Effector memory CD4-positive, alpha-beta T cell (primary cell): ENCODE measurements at regions not wholly inside any gene's neighbourhood (a gene's known extent, or its start where the extent isn't known, plus 50 kb on each side); places are given as distances from the start of the nearest gene placed in this dataset.

Experiments used
- DNase-seq, 3 donors: peaks; one replicate each; pipeline ENCODE4 v3.0.0-alpha.2; 2020
- H3K27ac ChIP-seq: 2 replicates; pipeline ENCODE4 v1.7.0; 2013; ENCODE audit warnings: mild to moderate bottlenecking, low read length, moderate library complexity; ENCODE audit not compliant: insufficient read depth, poor library complexity, severe bottlenecking
- H3K27me3 ChIP-seq: replicated peaks from 2 replicates; pipeline ENCODE4 v1.7.0; 2013; ENCODE audit warnings: mild to moderate bottlenecking, low read length; ENCODE audit not compliant: insufficient read depth, control insufficient read depth, poor library complexity, severe bottlenecking
- H3K36me3 ChIP-seq: 2 replicates; pipeline ENCODE4 v1.7.0; 2013; ENCODE audit warnings: mild to moderate bottlenecking, low read length, moderate library complexity; ENCODE audit not compliant: control insufficient read depth, insufficient read depth
- H3K4me1 ChIP-seq: 2 replicates; pipeline ENCODE4 v1.7.0; 2013; ENCODE audit warnings: low read length, mild to moderate bottlenecking; ENCODE audit not compliant: control insufficient read depth, insufficient read depth, poor library complexity, severe bottlenecking
- H3K4me3 ChIP-seq: 2 replicates; pipeline ENCODE4 v1.7.0; 2013; ENCODE audit warnings: low read length, low read depth, mild to moderate bottlenecking; ENCODE audit not compliant: insufficient read depth, poor library complexity, severe bottlenecking
- H3K9me3 ChIP-seq: 2 replicates; pipeline ENCODE4 v1.7.0; 2013; ENCODE audit warnings: mild to moderate bottlenecking, low read length, moderate library complexity; ENCODE audit not compliant: control insufficient read depth

DNA sequence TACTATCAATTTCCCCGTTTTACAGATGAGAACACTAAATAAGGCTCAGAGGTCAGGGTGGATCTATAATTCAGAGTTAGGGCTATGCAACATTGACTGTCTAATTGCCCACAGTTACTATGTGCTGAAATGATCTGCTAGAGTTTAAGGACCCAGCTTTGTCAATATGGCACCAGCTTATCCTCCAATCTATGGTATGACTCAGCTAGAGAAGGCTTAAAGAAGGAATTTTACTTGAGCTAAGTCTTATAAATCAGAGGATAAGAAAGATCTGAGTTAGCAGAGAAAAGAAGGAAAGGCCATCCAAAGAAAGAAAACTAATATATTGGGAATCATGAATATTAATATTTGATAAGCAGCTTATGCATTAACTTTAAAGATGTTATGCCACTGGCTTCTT, 78.1 kb downstream of the ASB9 start:
- Histone ChIP-seq H3K9me3 (no peaks in the 10 kb centered on the region), H3K27me3 (no peaks in the 10 kb centered on the region), H3K36me3 (no peaks in the 10 kb centered on the region), H3K4me3 (no peak overlapping the region), H3K4me1 (no peaks in the 10 kb centered on the region), H3K27ac (no peak overlapping the region)
- DNase-seq = no peak

DNA sequence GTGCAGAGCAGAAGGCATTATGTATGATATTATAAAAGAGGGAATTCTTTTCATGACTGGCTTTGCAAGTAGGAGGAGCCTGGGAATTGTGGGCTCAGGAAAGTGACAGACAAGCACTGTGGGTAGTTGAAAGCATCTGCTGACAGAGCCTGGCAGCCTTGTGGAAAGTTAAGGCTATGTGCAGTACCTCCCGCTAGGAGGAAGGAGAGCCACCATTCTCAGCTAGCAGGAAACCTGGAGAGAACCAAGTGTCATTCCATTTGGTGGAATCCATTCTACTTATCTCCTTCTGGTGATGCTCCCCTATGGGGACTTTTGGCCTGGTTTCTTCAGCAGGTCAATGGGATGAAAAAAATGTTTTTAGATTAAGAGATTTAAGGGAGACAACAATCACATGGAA, 81.8 kb downstream of the ASB9 start:
- Histone ChIP-seq H3K36me3 (no peaks in the 10 kb centered on the region), H3K27ac (no peak overlapping the region), H3K9me3 (no peaks in the 10 kb centered on the region), H3K27me3 (no peaks in the 10 kb centered on the region), H3K4me1 (no peaks in the 10 kb centered on the region), H3K4me3 (no peak overlapping the region)
- no peak for DNase-seq

DNA sequence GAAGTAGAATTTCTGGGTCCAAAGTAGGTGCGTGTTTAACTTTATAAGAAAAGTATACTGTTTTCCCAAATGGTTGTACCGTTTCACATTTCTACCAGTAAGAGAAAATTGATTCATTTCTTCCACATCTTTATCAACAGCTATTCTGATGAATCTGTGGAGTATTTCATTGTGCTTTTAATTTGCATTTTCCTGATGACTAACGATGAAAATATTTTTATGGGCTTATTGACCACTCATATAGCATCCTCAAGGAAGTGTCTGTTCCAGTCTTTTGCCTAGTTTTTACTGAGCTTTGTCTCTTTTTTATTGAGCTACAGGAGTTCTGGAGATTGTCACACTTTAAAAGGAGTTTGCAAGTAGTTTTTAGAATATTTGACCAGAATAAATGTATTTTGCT, 92.6 kb downstream of the ASB9 start:
- no peak overlapping the region for H3K4me3 ChIP-seq
- no peaks in the 10 kb centered on the region for H3K9me3 ChIP-seq
- no peak for DNase-seq
- no peaks in the 10 kb centered on the region for H3K4me1 ChIP-seq
- no peak overlapping the region for H3K27ac ChIP-seq
- no peaks in the 10 kb centered on the region for H3K36me3 ChIP-seq
- H3K27me3 ChIP-seq = no peaks in the 10 kb centered on the region

DNA sequence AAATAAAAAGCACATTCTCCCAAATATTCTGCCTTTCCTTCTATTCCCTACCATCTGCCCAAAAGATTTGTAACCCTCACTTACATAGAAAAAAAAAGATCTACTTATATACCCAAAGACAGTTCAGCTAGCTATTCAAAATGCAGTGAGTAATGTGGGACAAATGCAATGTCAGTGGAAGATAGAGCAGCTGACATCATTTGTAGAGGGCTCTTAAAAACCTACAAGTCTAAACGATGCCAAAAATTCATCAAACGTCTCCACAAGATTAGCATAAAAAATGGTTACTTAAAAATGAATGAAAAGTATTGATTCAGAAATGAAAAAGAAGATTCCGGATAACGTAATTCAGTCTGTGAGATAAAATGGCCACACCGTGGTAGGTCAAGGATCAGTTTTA, 96.5 kb downstream of the ASB9 start:
- Histone ChIP-seq H3K4me1 (no peaks in the 10 kb centered on the region), H3K27ac (no peak overlapping the region), H3K9me3 (no peaks in the 10 kb centered on the region), H3K36me3 (no peaks in the 10 kb centered on the region), H3K27me3 (no peaks in the 10 kb centered on the region), H3K4me3 (no peak overlapping the region)
- DNase-seq = no peak

DNA sequence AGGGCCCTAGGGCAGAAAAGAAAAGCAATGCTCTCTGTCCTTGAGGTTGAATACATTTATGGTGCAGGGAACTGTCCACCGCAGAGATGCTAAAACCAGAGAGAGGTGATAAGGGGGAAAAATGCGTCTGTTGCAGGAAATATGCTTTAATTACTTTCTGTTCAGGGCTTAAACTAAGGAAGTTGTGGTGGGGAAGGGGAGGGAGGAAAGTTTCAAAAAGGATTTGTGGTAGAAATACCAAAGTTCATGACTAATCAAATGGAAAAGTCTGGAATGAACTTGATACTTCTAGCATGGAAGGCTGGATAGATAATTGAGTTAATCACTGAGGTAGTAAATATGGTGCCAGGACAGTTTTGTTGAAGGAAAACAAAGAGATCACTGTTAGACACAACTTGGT, 99.0 kb downstream of the ASB9 start:
- Histone ChIP-seq H3K27me3 (no peaks in the 10 kb centered on the region), H3K4me1 (no peaks in the 10 kb centered on the region), H3K9me3 (no peaks in the 10 kb centered on the region), H3K36me3 (no peaks in the 10 kb centered on the region), H3K4me3 (no peak overlapping the region), H3K27ac (no peak overlapping the region)
- no peak for DNase-seq

DNA sequence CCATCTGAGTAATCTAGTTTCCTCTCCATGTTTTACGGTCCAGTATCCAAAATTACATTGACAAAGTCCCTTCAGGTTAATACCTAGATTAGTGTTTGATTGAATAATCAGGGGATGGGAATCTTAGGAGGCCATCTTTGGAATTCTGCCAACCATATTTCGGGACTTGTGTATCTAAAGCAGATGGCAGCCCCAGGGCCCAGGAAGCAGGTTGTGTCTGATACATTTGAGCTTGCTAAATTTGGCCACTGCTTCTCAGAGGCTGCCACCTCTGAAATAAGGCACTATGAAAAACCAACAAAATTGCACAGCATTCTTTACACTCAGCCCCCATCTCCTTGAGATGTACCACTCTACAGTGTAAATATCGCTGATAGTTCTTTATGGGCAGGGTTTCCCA, 102.1 kb downstream of the ASB9 start:
- DNase-seq = no peak
- Histone ChIP-seq H3K27me3 (no peaks in the 10 kb centered on the region), H3K36me3 (no peaks in the 10 kb centered on the region), H3K4me1 (no peaks in the 10 kb centered on the region), H3K4me3 (no peak overlapping the region), H3K27ac (no peak overlapping the region), H3K9me3 (no peaks in the 10 kb centered on the region)

DNA sequence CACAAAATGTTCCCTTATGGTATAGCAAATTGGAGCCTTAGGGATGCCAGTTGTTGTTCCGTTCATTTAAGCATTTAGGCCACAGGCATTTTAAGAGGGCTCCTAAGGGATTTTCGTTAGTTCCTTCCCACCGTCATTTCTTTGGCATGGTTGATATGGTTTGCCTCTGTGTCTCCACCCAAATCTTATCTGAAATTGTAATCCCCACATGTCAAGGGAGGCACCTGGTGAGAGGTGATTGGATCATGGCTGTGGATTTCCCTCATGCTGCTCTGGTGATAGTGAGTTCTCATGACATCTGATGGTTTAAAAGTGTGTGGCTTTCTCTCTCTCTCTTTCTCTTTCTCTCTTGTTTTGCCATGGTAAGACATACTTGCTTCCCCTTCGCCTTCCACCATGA, 104.1 kb downstream of the ASB9 start:
- H3K27ac ChIP-seq = no peak overlapping the region
- H3K4me3 ChIP-seq = no peak overlapping the region
- no peaks in the 10 kb centered on the region for H3K9me3 ChIP-seq
- no peaks in the 10 kb centered on the region for H3K4me1 ChIP-seq
- no peaks in the 10 kb centered on the region for H3K27me3 ChIP-seq
- DNase-seq = no peak
- H3K36me3 ChIP-seq = no peaks in the 10 kb centered on the region

DNA sequence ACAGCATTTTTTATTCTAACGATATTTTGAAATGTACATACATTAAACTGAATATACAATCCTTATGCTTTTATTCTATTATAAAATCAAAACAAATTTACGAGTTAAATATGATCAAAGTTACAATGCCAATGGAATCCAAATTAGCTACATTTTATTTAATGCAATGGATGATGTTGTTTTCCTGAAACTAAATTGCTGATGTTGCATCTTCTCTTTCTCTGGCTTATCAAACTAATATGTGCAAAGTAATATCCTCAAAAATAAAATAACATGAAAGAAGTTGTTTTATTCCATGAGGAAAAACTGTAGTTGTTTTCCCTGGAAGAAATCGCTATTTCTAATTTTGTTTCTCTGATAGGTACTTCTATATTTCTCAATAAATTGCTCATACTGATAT, 106.8 kb downstream of the ASB9 start:
- H3K27me3 ChIP-seq = no peaks in the 10 kb centered on the region
- no peaks in the 10 kb centered on the region for H3K9me3 ChIP-seq
- H3K27ac ChIP-seq = no peak overlapping the region
- no peaks in the 10 kb centered on the region for H3K36me3 ChIP-seq
- H3K4me1 ChIP-seq = no peaks in the 10 kb centered on the region
- no peak overlapping the region for H3K4me3 ChIP-seq
- no peak for DNase-seq

DNA sequence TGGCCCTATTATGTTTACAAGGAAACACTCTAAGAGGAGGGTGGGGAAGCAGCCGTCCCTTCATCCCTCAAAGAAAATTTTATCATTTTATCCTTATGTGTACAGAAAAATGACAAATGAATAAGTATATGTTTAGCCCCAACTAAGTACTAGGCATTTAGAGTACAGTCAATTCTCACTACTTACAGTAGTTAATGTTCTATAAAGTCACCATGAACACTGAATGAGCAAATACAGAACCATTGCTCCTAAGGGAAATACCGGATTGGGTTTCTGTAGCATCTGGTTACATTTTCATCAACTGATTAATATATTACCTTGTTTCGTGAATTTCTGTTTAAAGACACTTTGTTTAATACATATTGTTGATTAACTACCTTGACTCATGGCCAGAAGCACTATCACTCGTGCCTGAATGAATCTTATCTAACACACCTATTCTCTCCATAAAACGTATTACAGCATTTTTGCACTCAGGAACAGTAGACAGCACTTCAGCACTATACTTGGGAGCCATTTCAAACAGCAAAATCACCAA, 109.3 kb downstream of the ASB9 start:
- H3K4me3 ChIP-seq = no peak overlapping the region
- no peaks in the 10 kb centered on the region for H3K4me1 ChIP-seq
- H3K36me3 ChIP-seq = no peaks in the 10 kb centered on the region
- H3K27ac ChIP-seq = no peak overlapping the region
- no peaks in the 10 kb centered on the region for H3K27me3 ChIP-seq
- H3K9me3 ChIP-seq = no peaks in the 10 kb centered on the region
- DNase-seq = no peak

DNA sequence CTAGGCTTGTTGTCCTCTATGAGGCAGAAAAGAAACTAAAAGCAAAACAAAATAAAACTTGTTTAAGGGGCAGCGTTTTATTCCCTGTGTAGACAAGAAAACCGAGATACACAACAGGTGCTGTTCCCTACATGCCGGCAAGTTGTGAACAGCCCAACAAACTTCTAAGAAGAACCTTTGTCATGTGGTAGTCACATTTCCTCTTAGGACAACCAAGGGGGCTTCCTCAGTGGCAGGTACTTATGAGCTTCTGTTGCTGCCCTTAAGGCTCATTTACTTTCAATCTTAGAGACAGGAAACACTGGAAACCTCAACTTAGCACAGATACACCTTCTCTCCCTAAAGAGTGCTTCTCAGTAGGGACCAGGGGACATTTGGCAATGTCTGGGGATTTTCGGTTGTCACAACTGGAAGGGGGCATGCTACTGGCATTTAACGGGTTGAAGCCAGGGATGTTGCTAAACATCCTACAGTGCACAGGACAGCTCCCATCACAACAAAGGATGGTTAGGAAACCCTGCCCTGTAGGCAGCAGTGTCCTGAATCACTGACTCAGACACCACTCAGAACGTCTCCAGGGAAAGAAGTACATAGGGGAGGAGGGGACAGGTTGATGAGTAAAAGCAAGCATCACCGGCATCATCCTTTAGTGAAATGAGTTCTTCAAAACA, 111.0 kb downstream of the ASB9 start:
- Histone ChIP-seq H3K36me3 (no peaks in the 10 kb centered on the region), H3K4me1 (no peaks in the 10 kb centered on the region), H3K4me3 (peak overlapping the region; percentile 16), H3K9me3 (no peaks in the 10 kb centered on the region), H3K27ac (no peak overlapping the region), H3K27me3 (no peaks in the 10 kb centered on the region)
- DNase-seq = no peak
